Effector CD8-positive, alpha-beta T cell (primary cell): ENCODE measurements at regions not wholly inside any gene's neighbourhood (a gene's known extent, or its start where the extent isn't known, plus 50 kb on each side); places are given as distances from the start of the nearest gene placed in this dataset.

Experiments
- DNase-seq: peaks from one replicate; lab custom pipeline; 2025; lab: John Stamatoyannopoulos, UW

DNA sequence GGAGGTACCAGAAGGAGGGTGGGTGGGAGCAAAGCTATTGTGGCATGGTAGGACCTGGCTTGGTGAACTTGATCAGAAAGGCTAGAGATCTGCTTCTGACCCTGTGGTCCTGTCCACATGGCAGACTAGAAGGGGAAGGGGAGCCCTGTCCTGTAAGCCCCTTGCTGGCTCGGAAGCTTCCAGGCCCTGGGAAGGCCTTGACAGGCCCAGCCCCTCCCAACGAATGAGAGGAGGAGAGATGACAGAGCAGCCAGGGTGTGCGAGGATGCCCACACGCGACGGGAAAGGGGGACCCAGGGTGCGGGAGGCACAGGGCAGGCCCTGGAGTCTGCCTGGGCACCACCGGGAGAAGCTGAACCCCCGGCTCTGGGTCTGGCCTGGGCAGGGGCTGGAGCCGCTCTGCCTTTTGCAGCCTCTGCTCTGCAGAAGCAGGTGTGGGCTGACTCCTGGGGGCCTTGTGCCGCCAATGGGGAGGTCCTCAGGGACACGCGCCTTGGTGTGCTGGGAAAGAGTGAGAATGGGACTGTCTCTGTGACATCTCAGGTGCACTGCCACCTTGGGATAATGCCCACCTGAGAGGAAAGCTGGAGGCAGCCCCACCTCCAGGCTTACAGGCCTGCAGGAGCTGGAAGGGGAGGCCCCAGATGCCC, 1447.5 kb downstream of the BRD1 start:
- no peak for DNase-seq

DNA sequence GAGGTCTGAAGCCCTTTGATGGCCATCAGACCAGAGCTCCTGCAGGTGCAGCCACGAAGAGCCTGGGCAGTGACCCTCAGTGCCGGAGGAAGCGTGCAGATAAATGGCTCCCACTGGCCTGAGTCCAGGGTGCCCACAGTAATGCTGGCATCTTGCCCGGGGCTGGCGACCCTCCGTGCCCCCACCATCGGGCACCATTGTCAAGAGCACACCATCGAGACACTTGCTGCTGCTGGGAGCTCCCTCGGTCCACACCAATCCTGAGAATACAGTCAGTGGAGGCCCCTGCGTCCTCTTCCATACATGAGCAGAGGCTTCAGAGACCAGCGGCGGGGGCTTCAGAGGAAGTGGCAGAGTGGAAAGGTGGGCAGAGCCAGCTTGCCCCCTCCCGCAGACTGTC, 1448.3 kb downstream of the BRD1 start:
- no peak for DNase-seq

DNA sequence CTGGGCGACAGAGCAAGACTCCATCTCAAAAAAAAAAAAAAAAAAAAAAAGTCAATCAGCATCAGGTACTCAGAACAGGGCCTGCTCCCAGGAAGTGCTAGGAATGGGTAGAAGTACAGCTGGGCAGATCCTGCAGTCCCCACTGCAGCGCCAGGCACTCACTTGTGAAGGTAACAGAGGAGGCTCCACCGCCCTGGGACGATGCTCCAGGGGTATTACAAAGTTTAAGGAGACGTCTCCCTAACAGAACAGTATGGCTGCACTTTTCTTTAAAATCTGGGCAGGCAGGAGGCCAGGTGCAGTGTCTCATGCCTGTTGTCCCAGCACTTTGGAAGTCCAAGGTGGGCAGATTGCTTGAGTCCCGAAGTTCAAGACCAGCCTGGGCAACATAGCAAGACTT, 1449.0 kb downstream of the BRD1 start:
- DNase-seq, result no peak

DNA sequence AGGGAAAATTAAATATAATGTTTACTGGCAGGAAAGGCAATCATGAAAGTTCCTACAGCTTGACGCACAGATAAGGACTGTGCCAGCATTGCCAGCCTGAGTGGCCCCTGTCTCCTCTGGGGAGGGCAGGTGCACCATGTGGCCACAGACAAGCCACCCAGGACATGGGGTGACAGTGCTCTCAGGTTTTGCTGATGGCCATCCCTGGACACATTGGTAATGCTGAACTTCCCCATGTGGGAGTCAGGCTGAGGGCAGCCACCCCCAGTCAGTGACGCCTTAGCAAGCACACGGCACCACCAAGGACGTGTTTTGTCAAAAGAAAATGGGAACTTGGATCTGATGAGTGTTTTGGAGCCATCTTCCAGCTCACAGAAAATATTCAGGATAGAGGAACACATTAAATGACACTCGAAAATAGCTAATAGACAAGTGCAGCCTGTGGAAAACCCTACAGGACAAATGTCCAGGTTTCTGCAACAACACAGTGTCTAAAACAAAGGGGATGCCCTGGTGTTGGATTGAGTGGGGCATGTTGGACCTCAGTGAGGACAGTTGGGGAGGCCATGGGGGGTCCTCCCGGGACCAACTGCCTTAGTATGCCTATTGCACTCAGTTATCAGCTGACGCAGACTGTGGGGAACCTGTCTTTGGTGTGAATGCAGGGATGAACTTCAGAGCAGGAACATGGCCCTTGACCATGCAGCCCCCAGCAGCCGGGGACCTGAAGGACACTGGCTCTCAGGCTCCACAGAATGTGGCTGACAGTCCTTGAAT, 1450.5 kb downstream of the BRD1 start:
- DNase-seq, result no peak

DNA sequence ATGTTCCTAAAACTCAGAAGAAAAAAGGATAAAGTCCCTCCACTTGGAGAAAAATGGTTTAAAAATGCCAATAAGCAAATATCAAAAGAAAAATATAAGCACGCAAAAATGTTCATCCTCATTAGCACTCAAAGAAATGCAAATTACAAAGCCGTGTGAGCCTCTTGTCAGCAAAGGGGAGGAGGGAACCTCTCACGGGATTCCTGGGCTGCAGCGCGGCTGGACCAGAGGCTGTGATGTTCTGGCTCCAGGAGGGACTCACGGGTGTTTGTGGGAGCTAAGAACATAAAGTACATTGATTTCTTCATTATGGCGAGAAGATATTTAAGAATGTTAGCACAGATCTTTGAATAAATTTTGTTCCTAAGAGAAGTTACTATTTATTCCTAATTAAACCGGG, 1451.2 kb downstream of the BRD1 start:
- no peak for DNase-seq

DNA sequence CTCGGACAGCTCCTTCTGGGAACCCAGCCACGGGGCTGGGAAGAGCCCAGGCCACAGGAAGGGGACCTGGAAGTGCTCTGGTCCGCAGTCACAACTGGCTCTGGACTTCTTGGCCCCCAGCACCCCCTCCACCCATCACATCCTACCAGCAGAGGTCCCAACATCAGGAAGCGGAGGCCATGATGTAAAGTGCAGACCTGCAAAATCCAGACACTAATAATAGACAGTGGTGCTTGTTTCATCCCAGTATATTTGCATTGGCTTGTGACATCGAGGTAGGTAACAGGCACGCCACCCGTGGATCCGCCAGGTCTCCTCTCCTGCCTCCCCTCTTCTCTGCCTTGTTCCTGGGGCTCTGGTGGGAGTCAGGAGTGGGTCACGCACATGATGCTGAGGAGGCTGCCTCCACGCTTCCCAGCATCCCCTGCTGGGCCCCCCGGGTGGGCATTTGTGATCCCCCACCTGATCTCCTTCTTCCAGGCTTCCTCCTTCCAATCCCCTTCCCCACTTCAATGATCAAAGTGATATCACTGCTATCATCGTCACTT, 1454.0 kb downstream of the BRD1 start:
- DNase-seq, result no peak

DNA sequence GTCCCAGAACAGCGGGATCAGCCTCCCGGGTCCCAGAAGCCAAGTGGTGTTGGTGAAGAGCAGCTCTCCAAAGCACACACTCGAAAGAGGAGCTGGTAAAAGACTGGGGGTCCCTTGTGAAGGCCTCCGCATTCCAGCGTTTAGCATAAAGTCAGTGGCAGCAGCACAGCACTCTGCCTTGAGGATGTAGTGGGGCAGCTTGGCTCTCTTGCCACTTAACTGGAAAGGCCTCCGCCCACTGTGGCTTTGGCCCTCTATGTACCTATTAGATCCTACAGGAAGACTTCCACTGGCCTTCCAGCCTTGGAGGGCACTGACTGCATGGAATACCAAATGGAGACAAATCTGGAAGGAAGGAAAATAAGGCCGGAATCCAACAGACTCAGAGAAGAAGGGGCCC, 1455.3 kb downstream of the BRD1 start:
- DNase-seq, result no peak

DNA sequence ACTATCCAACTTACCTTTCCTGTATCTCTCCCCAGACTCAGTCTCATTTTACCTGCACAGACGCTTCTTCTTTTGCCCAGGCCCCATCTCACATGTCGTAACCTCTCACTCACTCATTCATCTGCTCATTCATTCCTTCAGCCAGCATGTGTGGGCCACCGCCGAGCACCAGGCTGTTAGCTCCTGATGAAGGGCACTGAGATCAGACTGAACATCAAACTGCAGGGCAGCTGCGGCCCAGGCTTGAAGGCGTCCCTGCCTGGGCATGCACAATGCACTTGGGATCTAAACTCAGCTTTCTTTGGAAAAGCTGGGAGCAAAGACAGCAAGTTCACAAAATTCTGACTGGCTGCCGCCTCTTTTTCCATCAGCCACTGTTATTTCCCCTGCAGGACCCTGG, 1456.3 kb downstream of the BRD1 start:
- DNase-seq, result no peak

DNA sequence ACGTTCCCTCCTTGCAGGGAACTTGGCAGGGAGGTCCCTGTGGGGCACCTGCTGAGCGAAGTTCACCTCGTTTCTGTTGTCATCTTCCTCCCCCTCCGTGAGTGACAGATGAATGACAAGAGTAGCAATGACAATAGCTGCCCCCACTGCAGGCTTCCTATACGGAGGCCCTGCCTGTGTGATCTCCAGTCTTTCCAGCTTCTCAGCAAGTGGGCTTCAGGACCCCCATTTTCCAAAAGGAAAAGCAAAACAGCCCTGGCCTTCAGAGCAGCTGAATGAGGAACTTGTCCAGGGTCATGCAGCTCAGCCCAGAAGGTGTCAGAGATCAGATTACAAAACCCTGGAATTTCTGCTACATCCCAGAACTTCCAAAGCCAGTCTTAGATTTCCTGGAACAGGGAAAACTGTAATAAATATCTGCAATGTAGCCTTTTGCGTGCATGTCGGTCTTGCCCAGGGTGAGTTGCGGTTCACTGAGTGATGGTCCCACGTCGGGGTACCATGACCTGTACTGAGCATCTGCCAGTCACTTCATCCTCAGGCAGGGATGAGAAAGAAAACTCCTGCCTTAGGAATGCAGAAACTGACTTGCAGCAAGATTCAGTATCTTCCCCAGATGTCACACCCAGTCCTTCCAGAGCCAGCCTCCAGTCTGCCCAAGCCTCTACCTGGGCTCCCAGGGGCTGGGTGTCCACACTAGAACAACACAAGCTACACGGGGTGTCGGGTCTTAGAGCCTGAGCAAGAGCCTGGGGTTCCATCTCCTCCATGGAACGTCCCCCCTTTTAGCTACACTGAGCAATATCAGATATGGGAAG, 1457.0 kb downstream of the BRD1 start:
- DNase-seq, result no peak

DNA sequence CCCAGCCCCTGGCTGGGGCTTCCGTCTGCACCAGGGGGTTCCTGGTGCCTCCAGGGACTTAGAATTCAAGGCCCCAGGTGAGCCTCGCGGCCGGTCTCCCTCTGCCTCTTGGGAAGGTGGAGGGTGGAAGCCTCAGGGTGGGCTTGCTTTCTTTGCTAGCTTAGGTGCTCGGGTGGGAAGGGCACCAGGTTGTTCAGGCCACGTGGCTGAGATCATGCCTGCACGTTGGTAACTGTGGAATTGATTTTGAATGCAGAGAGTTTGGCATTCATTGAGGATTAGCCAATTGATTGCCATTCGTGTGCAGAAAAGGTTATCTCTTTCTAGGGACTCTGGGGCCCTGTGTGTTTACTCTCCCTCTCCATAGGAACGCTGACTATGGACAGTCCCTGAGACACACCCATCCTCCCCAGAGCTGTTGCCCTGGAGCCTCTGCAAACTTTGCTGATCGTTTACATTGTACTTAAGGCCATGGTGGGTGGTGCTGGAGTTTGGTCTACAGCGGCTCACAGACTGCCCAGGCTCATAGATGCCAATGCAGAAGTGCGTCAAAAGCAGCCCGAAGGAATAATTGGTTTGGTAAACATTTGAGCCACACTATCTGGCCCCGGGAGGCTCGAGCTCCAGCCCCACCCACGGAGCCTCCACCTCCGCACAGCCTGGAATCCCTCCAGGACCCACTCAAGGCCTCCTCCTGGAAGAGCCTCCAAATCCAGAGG, 1457.7 kb downstream of the BRD1 start:
- no peak for DNase-seq

DNA sequence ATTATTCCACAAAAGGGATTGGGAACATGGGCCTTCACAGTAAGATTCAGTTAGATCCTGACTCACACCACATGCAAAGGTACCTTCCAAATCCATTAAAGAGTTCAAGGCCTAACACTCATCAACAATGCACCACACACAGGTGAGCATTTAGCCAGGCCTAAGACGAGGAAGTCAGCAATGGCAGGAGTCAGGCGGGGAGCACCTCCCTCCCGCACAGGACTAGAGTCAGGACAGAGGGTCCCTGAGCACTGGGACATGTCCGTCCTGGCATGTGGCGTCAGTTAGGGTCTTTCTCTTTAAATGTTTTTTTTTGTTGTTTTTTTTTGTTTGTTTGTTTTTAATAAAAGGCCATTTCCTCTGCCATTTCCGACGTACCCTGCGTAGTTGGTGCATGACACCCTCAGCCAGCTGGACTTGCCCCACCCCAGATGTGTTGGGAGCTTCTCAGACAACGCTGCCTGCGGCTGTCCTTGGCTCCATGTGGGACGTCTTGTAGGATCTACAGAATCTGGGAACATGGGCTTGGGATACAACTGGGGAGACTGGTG, 1458.6 kb downstream of the BRD1 start:
- no peak for DNase-seq

DNA sequence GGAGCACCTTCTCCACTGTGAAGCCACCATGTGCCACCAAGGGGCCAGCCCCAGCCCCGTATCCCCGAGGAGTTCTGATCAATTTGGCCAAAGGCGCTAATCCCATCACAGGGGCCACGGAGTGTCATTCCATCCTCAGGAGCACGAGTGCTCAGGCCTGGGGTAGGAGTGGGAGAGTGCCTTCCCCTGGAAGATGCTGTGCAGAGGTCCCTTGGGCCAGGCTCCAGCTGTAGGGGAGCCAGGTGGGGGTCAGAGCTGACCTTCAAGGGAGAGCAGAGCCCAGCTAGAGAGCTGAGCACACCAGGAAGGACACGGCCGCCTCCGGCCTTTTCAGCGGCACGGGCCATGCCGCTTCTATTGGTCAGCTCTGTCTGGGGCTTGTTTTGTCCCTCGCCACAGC, 1459.9 kb downstream of the BRD1 start:
- DNase-seq, result no peak

DNA sequence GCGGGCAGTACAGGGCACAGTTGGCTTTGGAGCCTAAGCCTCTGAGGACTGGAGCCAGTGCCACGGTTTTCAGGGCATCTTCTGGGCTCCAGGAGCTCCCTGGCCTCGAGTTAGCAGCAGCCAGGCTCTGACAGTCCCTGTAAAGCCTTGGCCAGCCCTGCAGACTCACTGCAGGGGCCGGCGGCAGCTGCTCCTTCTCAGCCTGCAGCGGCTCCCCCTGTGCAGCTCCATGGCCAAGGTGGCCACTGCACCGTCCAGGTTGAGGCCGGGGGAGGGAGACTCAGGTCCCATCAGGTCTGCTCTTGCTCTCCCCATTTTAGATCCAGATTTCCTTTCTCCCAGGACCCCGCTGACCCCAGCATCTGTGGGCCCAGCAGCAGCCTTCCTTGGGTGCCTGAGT, 1461.1 kb downstream of the BRD1 start:
- DNase-seq, result no peak

DNA sequence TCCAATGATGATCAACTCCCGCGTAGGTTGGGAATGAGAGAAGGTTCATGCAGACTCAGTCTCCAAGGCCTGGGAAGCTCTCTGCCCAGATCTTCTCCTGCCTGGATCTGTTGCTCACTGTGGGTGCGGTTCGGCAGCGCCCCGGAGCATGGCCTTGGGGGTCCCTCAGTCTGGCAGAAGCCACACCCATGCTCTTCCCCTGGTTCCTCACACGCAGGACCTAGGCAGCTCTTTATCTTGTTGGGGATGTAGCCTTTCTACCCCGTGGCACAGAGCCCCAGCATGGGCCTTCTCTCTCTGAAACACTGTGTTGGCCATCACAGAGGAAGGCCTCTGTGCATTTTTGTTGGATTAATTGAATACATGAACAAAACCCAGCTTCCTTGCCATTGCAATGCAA, 1461.6 kb downstream of the BRD1 start:
- DNase-seq, result no peak

DNA sequence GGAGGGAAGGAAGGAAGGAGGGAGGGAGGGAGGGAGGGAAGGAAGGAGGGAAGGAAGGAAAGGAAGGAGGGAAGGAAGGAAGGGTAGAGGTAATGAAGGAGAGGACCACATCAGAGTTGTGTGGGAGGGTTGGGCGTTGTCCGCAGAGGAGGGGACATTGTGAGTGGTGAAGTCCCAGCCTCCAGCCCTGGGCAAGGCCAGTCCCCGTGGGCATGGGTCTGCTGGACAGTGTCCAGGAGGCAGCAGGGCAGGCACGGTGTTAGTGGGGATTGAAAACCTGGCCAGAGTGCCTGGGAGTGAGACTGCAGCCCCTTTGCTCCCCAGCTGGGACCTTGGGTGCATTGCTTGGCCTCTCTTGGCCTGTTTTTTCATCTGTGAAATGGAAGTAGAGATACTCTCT, 1462.3 kb downstream of the BRD1 start:
- DNase-seq, result no peak

DNA sequence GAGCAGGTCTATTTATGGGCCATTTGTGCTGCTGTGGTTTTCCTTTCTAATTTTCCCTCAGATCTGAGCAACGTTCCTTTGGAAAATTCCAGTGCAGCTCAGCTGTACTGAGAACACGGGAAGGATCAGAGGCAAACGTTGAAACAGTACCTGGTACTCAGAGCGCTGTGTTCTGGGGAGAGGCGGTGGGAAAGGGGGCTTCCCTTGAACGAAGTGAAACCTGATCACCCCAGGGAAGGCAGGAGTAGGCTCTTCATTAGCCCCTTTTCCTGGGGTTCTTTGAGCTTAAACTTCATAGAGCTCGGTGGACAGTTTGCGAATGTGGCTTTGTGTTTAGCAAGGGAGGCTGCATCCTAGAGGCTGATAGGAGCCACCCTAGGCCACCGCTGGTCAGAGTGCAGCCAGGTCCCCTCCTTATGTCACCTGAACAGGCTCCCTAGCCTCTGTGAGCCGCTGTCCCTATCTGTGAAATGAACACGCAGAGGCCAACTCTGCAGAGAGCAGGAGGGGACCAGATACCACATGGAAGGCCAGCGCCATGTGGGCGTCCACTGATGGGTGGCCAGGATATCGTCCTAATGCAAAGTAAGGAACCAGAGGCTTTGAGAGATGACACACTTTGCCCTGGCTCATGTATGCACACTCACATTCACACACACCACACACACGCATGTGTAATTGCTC, 1464.8 kb downstream of the BRD1 start:
- no peak for DNase-seq

DNA sequence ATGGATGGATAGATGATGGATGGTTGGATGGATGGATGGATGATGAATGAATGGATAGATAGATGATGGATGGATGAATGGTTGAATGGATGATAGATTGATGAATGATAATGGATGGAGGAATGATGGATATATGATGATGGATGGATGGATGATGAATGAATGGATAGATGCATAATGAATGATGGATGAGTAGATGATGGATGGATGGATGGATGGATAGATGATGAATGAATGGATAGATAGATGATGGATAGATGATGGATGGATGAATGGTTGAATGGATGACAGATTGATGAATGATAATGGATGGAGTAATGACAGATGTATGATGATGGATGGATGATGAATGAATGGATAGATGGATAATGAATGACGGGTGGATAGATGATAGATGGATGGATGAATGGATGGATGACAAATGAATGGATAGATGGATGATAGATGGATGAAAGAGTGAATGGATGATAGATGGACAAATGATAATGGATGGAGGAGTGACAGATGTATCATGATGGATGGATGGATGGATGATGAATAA, 1466.5 kb downstream of the BRD1 start:
- no peak for DNase-seq

DNA sequence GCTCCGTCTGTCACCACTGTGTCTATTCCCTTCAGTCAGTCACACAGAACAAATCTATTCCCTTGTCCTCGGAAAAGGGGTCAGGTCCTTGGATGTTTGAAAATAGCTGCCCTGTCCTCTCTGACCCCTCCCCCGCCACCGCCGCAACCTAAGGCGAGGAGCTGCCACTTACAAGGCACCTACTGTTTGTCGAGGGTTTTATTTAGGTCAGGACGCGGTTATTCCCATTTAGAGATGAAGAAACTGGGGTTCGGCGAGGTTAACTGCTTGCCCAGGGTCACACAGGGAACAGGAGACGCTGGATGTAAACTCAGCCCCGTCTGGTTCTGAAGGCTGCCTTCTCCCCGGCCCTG, 1468.1 kb downstream of the BRD1 start:
- no peak for DNase-seq

DNA sequence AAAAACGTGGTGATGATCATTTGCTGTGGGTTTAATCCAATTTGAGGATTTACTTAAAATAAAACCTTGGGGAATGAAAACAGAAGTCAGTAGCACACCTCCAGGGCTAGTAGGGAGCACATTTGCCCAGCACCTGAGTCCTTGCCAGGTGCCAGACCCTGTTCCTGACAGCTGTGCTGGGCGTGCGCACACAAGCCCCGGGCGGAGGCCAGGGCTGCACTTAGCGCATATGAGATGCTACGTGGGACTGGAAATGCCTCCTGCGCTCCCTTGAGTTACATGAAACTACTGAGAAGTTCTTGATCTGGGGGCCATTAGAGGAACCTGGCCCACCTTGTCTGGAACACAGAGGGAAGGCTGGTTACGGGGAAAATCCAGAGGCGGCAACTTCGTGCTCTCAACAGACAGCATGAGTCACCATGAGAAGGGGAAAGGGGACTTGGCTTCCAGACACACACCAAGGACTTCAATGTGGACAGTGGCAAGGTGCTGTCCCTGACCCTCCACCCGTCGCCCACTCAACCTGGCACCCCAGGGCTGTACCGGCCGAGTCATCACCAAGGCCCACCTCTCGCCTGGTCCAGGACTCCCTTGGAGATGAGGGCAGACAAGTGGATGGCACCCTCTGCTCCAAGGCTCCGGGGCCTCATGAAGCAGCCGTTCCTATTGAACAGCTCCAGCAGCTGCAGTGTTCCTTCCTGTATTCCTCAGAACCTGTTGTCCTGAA, 1468.6 kb downstream of the BRD1 start:
- DNase-seq, result no peak

DNA sequence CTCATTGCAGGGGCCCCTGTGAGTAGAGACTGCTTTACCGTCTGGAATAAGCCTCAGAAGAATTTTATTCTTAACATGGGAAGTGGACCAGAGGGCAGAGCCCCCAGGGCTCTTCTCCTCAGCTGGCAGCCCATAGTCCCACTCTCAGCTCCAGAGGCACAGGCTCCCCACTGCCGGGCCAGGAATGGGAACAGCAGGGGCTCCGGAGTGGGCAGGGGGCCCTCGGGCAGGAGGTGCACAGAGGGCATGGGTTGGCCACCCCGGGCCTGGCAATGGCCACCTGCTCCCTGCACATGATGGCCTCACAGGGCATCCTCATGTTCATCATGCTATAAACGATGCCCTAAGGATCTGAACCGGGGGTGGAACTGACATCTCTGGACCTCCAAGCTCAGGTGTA, 1469.7 kb downstream of the BRD1 start:
- no peak for DNase-seq
